Sigmoid colon (tissue), 4 donors: ENCODE measurements at regions not wholly inside any gene's neighbourhood (a gene's known extent, or its start where the extent isn't known, plus 50 kb on each side); places are given as distances from the start of the nearest gene placed in this dataset.

Source experiments
- POLR2AphosphoS5 ChIP-seq, 4 donors: sonication (generic); formaldehyde crosslinking; IDR thresholded peaks; one replicate each; pipeline ENCODE4 v1.6.1; 2017; ENCODE audit warnings: antibody characterized with exemption in 4 of 4
- TF ChIP-seq, protein P1 (sequence below), 4 experiments: fragments of 450-650 bp in 3 of 4; fragments of 200-600 bp in 1 of 4; IDR thresholded peaks; one replicate each; pipeline ENCODE4 v1.5.1; 2016 to 2019; ENCODE audit warnings: antibody characterized with exemption in 4 of 4, mild to moderate bottlenecking in 3 of 4, moderate library complexity in 2 of 4

DNA sequence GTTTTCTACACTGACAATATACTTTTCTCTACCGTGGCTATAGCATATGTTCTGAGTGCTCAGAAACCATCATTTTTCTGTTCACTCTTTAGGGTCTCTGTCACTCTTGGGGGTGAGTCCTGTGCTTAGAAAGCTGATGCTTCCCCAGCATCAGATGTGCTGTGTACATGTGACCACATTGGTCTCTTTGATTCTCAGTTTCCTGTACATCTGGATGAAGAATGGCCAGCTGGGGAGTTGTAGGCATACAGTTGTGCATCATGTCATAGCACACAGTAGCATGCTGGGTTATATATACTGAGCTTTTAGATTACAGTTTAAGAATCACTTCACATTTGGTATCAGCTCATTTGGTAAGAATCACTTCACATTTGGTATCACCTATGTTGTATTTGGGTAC lies 238.6 kb upstream of the PREP start:
- TF ChIP-seq, protein P1, sequence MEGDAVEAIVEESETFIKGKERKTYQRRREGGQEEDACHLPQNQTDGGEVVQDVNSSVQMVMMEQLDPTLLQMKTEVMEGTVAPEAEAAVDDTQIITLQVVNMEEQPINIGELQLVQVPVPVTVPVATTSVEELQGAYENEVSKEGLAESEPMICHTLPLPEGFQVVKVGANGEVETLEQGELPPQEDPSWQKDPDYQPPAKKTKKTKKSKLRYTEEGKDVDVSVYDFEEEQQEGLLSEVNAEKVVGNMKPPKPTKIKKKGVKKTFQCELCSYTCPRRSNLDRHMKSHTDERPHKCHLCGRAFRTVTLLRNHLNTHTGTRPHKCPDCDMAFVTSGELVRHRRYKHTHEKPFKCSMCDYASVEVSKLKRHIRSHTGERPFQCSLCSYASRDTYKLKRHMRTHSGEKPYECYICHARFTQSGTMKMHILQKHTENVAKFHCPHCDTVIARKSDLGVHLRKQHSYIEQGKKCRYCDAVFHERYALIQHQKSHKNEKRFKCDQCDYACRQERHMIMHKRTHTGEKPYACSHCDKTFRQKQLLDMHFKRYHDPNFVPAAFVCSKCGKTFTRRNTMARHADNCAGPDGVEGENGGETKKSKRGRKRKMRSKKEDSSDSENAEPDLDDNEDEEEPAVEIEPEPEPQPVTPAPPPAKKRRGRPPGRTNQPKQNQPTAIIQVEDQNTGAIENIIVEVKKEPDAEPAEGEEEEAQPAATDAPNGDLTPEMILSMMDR (IDR thresholded peaks at IDR 0.05), result no peak
- TF ChIP-seq POLR2AphosphoS5 (IDR thresholded peaks at IDR 0.05), result no peak
